ENCODE measurements at regions not wholly inside any gene's neighbourhood (a gene's known extent, or its start where the extent isn't known, plus 50 kb on each side); places are given as distances from the start of the nearest gene placed in this dataset.
"Not testable (repeated sequence)": the region's sequence is repeated elsewhere in the genome, so short reads cannot be mapped to it uniquely, and the experiment has no call there.

GRCh38 chr16:34078691-34079090, 619.3 kb downstream of the TP53TG3F start:
- H3K27me3 ChIP-seq (ENCODE audit: control insufficient read depth in 1 of 2, insufficient read depth in 2 of 2, low read length in 2 of 2): no peaks in the 10 kb centered on the region
- H4K20me1 ChIP-seq (ENCODE audit: insufficient read depth, low read length): no peaks in the 10 kb centered on the region
- H3K9me3 ChIP-seq (ENCODE audit: low read length): peaks cover 100% of the 10 kb centered on the region
- DNase-seq (ENCODE audit: low spot score) (no peak), ATAC-seq (no peak), FAIRE-seq (no peak)
- ChIA-PET CTCF (ENCODE audit: low intra/inter-chr PET ratio, low total read pairs) (no interaction called here), POLR2A (no interaction called here)
- H2AFZ ChIP-seq (ENCODE audit: low read length): no peak overlapping the region
- no peak overlapping the region for H3K9ac ChIP-seq (ENCODE audit: insufficient read depth, low read depth, low read length)
- H3K4me1 ChIP-seq (ENCODE audit: insufficient read depth, low read length): no peaks in the 10 kb centered on the region
- H3K27ac ChIP-seq (ENCODE audit: extremely low read length, insufficient read depth, low read length): no peak overlapping the region
- H3K36me3 ChIP-seq (replicated peaks in 1 of 2; ENCODE audit: control insufficient read depth in 1 of 2, insufficient read depth in 2 of 2, low read length in 2 of 2): no peaks in the 10 kb centered on the region
- 32% methylated on average over 14 of the region's 14 CpGs for WGBS (ENCODE audit: low lambda C conversion rate)
- no peak for TF ChIP-seq ZNF646 (CRISPR knock-in tag; IDR thresholded peaks at IDR 0.05)
- TF ChIP-seq XBP1 (CRISPR knock-in tag; IDR thresholded peaks at IDR 0.05): no peak
- in situ Hi-C loops (cut with HindIII; ENCODE audit: extremely low pct_ligation_motif_present, low pct_unique_long_range_greater_than_20kb) (no loop called here), intact Hi-C loops (cut with micrococcal nuclease; ENCODE audit: unreplicated experiment) (no loop called here)
- no peak overlapping the region for H3K4me2 ChIP-seq (ENCODE audit: low read depth, low read length)
- H3K4me3 ChIP-seq (replicated peaks in 1 of 3; ENCODE audit: insufficient read depth in 1 of 3, low read depth in 2 of 3, low read length in 3 of 3): no peak overlapping the region
- no TSS peak for BruUV-seq (replicated peaks)
- H3K79me2 ChIP-seq (ENCODE audit: insufficient read depth, low read length): no peaks in the 10 kb centered on the region

- CTCF ChIA-PET (ENCODE audit: low intra/inter-chr PET ratio, low total read pairs); H3K4me3 ChIP-seq (replicated peaks in 1 of 3; ENCODE audit: insufficient read depth in 1 of 3, low read depth in 2 of 3, low read length in 3 of 3); H3K36me3 ChIP-seq (replicated peaks in 1 of 2; ENCODE audit: control insufficient read depth in 1 of 2, insufficient read depth in 2 of 2, low read length in 2 of 2); H3K27ac ChIP-seq (ENCODE audit: extremely low read length, insufficient read depth, low read length); H3K9ac ChIP-seq (ENCODE audit: insufficient read depth, low read depth, low read length); ATAC-seq; H3K79me2 ChIP-seq (ENCODE audit: insufficient read depth, low read length); H3K4me1 ChIP-seq (ENCODE audit: insufficient read depth, low read length); H3K4me2 ChIP-seq (ENCODE audit: low read depth, low read length); BruUV-seq (replicated peaks); DNase-seq (ENCODE audit: low spot score); in situ Hi-C loops (cut with HindIII; ENCODE audit: extremely low pct_ligation_motif_present, low pct_unique_long_range_greater_than_20kb); FAIRE-seq; intact Hi-C loops (cut with micrococcal nuclease; ENCODE audit: unreplicated experiment); H3K27me3 ChIP-seq (ENCODE audit: control insufficient read depth in 1 of 2, insufficient read depth in 2 of 2, low read length in 2 of 2); H2AFZ ChIP-seq (ENCODE audit: low read length); POLR2A ChIA-PET; H4K20me1 ChIP-seq (ENCODE audit: insufficient read depth, low read length): not testable (repeated sequence)
- WGBS (ENCODE audit: low lambda C conversion rate): 6% methylated on average over 5 of the region's 5 CpGs
- peaks cover 100% of the 10 kb centered on the region for H3K9me3 ChIP-seq (ENCODE audit: low read length)
Observed at GRCh38 chr16:34085038-34085437, 625.6 kb downstream of the TP53TG3F start.

Data from HepG2 (cell line).